Retinal pigment epithelial cell (primary cell): ENCODE measurements at regions not wholly inside any gene's neighbourhood (a gene's known extent, or its start where the extent isn't known, plus 50 kb on each side); places are given as distances from the start of the nearest gene placed in this dataset.

Experiments
- DNase-seq: peaks from one replicate; pipeline ENCODE4 v3.0.0-alpha.2; 2010; ENCODE audit warnings: low read depth
- H3K4me3 ChIP-seq: 2 replicates; pipeline ENCODE4 v1.5.1; 2011; ENCODE audit warnings: mild to moderate bottlenecking, low read length, control low read depth, moderate library complexity
- CTCF ChIP-seq: conservative IDR thresholded peaks from 2 replicates; pipeline ENCODE4 v1.5.1; 2011; ENCODE audit warnings: low read depth, low read length, control low read depth, inconsistent platforms

GRCh38 chr1:56153276-56153675, 426.1 kb downstream of the PLPP3 start:
- no peak overlapping the region for H3K4me3 ChIP-seq
- no peak for TF ChIP-seq CTCF
- no peak for DNase-seq

GRCh38 chr1:56152635-56153034, 426.7 kb downstream of the PLPP3 start:
- DNase-seq = no peak
- H3K4me3 ChIP-seq = no peak overlapping the region
- no peak for TF ChIP-seq CTCF

GRCh38 chr1:56151402-56151801, 428.0 kb downstream of the PLPP3 start:
- no peak for TF ChIP-seq CTCF
- DNase-seq = no peak
- H3K4me3 ChIP-seq = no peak overlapping the region

- no peak overlapping the region for H3K4me3 ChIP-seq
- no peak for TF ChIP-seq CTCF
- DNase-seq = no peak
These were observed 428.7 kb downstream of the PLPP3 start for GRCh38 chr1:56150441-56151215.

- DNase-seq = no peak
- TF ChIP-seq CTCF = no peak
- H3K4me3 ChIP-seq = no peak overlapping the region
These were observed 429.6 kb downstream of the PLPP3 start for GRCh38 chr1:56149761-56150160.

- H3K4me3 ChIP-seq = no peak overlapping the region
- TF ChIP-seq CTCF = peak; percentile 45
- DNase-seq = no peak
These were observed 430.8 kb downstream of the PLPP3 start for GRCh38 chr1:56148326-56149193.

- no peak overlapping the region for H3K4me3 ChIP-seq
- TF ChIP-seq CTCF = no peak
- no peak for DNase-seq
These were observed 431.9 kb downstream of the PLPP3 start for GRCh38 chr1:56147459-56147858.
